Osteoblast (primary cell): ENCODE measurements at regions not wholly inside any gene's neighbourhood (a gene's known extent, or its start where the extent isn't known, plus 50 kb on each side); places are given as distances from the start of the nearest gene placed in this dataset.

Experiments used
- DNase-seq: peaks from one replicate; pipeline ENCODE4 v3.0.0; 2011; ENCODE audit warnings: low spot score, mixed read lengths; ENCODE audit not compliant: insufficient read length; ENCODE audit errors: missing footprints
- H2AFZ ChIP-seq: 2 replicates; pipeline ENCODE4 v1.6.0; 2011; ENCODE audit warnings: mild to moderate bottlenecking, low read length
- H3K27ac ChIP-seq: 2 replicates; pipeline ENCODE4 v1.5.1; 2011; ENCODE audit warnings: mild to moderate bottlenecking, low read depth, low read length, moderate library complexity
- H3K27me3 ChIP-seq: 2 replicates; pipeline ENCODE4 v1.6.0; 2012; ENCODE audit warnings: mild to moderate bottlenecking, control low read depth, inconsistent platforms, low read length, moderate library complexity; ENCODE audit not compliant: insufficient read depth
- H3K36me3 ChIP-seq: 2 replicates; pipeline ENCODE4 v1.5.1; 2011; ENCODE audit warnings: mild to moderate bottlenecking, low read length, control low read depth, moderate library complexity; ENCODE audit not compliant: insufficient read depth
- H3K4me1 ChIP-seq: 2 replicates; pipeline ENCODE4 v1.5.1; 2011; ENCODE audit warnings: mild to moderate bottlenecking, low read length, control low read depth, moderate library complexity; ENCODE audit not compliant: insufficient read depth
- H3K4me2 ChIP-seq: 2 replicates; pipeline ENCODE4 v1.6.0; 2011; ENCODE audit warnings: mild to moderate bottlenecking, low read length; ENCODE audit not compliant: insufficient read depth
- H3K4me3 ChIP-seq: fragments of 200-600 bp; sonication (generic); 3 replicates; pipeline ENCODE4 v1.5.1; 2012; ENCODE audit warnings: mild to moderate bottlenecking, low read length, inconsistent platforms; ENCODE audit not compliant: insufficient read depth
- H3K79me2 ChIP-seq: 2 replicates; pipeline ENCODE4 v1.6.0; 2012; ENCODE audit warnings: mild to moderate bottlenecking, low read length, control low read depth, inconsistent platforms; ENCODE audit not compliant: insufficient read depth
- H3K9me3 ChIP-seq: 2 replicates; pipeline ENCODE4 v1.5.1; 2011; ENCODE audit warnings: low read depth, low read length, control low read depth
- H4K20me1 ChIP-seq: 2 replicates; pipeline ENCODE4 v1.6.0; 2012; ENCODE audit warnings: mild to moderate bottlenecking, low read length, control low read depth; ENCODE audit not compliant: insufficient read depth
- TF ChIP-seq, protein P1 (sequence below): IDR thresholded peaks from 2 replicates; pipeline ENCODE4 v1.5.1; 2011; ENCODE audit warnings: mild to moderate bottlenecking, low read depth, low read length, moderate library complexity; ENCODE audit errors: extremely low read depth

- Histone ChIP-seq H3K9me3 (no peaks in the 10 kb centered on the region), H3K4me2 (no peak overlapping the region), H4K20me1 (no peaks in the 10 kb centered on the region), H3K36me3 (no peaks in the 10 kb centered on the region), H3K4me3 (no peak overlapping the region), H3K27ac (no peak overlapping the region), H3K27me3 (no peaks in the 10 kb centered on the region), H3K79me2 (no peaks in the 10 kb centered on the region), H2AFZ (no peak overlapping the region), H3K4me1 (peaks cover 2% of the 10 kb centered on the region)
- no peak for DNase-seq
- TF ChIP-seq, protein P1, sequence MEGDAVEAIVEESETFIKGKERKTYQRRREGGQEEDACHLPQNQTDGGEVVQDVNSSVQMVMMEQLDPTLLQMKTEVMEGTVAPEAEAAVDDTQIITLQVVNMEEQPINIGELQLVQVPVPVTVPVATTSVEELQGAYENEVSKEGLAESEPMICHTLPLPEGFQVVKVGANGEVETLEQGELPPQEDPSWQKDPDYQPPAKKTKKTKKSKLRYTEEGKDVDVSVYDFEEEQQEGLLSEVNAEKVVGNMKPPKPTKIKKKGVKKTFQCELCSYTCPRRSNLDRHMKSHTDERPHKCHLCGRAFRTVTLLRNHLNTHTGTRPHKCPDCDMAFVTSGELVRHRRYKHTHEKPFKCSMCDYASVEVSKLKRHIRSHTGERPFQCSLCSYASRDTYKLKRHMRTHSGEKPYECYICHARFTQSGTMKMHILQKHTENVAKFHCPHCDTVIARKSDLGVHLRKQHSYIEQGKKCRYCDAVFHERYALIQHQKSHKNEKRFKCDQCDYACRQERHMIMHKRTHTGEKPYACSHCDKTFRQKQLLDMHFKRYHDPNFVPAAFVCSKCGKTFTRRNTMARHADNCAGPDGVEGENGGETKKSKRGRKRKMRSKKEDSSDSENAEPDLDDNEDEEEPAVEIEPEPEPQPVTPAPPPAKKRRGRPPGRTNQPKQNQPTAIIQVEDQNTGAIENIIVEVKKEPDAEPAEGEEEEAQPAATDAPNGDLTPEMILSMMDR: no peak
Observed at GRCh38 chr16:86707171-86707570, 128.8 kb downstream of the FOXL1 start.

GRCh38 chr16:86707581-86707980, 129.2 kb downstream of the FOXL1 start:
- H3K4me2 ChIP-seq: no peak overlapping the region
- H3K9me3 ChIP-seq: no peaks in the 10 kb centered on the region
- no peaks in the 10 kb centered on the region for H4K20me1 ChIP-seq
- H3K27me3 ChIP-seq: no peaks in the 10 kb centered on the region
- no peaks in the 10 kb centered on the region for H3K79me2 ChIP-seq
- TF ChIP-seq, protein P1: no peak
- peaks cover 2% of the 10 kb centered on the region for H3K4me1 ChIP-seq
- no peaks in the 10 kb centered on the region for H3K36me3 ChIP-seq
- H3K27ac ChIP-seq: no peak overlapping the region
- no peak overlapping the region for H3K4me3 ChIP-seq
- no peak for DNase-seq
- H2AFZ ChIP-seq: no peak overlapping the region

DNA sequence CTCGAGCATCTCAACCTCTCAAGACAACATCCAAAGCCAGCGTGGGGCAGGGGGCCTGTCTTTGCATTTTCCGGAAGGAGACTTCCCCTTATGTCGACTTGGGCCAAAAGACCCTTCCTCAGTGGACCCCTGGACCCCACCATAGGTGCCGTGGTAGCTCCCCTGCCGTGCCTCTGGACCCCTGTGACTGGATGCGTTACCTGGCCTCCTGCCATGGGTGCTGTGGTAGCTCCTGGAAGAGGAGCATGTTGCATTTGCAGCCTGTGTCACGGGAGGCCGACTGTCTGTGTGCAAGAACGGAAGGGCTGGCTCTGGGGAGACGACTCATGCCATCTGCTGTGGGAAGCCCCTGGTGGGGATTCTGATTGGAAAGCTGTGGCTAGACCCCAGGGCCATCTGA, 130.1 kb downstream of the FOXL1 start:
- Histone ChIP-seq H3K27ac (no peak overlapping the region), H2AFZ (no peak overlapping the region)

GRCh38 chr16:86709103-86709502, 130.8 kb downstream of the FOXL1 start:
- Histone ChIP-seq H3K27ac (no peak overlapping the region), H3K9me3 (no peaks in the 10 kb centered on the region), H3K27me3 (no peaks in the 10 kb centered on the region), H2AFZ (no peak overlapping the region), H4K20me1 (no peaks in the 10 kb centered on the region), H3K4me2 (no peak overlapping the region), H3K36me3 (no peaks in the 10 kb centered on the region), H3K79me2 (no peaks in the 10 kb centered on the region), H3K4me3 (no peak overlapping the region), H3K4me1 (peaks cover 2% of the 10 kb centered on the region)
- TF ChIP-seq, protein P1: no peak
- no peak for DNase-seq

More for the DNA sequence above, 130.1 kb downstream of the FOXL1 start:
- Histone ChIP-seq H3K79me2 (no peaks in the 10 kb centered on the region), H3K4me2 (no peak overlapping the region), H4K20me1 (no peaks in the 10 kb centered on the region), H3K27me3 (no peaks in the 10 kb centered on the region), H3K9me3 (no peaks in the 10 kb centered on the region), H3K4me3 (no peak overlapping the region), H3K36me3 (no peaks in the 10 kb centered on the region), H3K4me1 (peaks cover 2% of the 10 kb centered on the region)
- no peak for DNase-seq
- TF ChIP-seq, protein P1: no peak
